Right hindlimb (tissue), 1 donor: ENCODE measurements at regions not wholly inside any gene's neighbourhood (a gene's known extent, or its start where the extent isn't known, plus 50 kb on each side); places are given as distances from the start of the nearest gene placed in this dataset.

Experiments used
- DNase-seq: peaks from one replicate; pipeline ENCODE4 v3.0.0-alpha.2; 2018

GRCh38 chr16:17728196-17728595 is 257.4 kb upstream of the XYLT1 start:
- no peak for DNase-seq

- DNase-seq, result no peak
Measured at GRCh38 chr16:17724242-17724898, 253.6 kb upstream of the XYLT1 start.

GRCh38 chr16:17723531-17724134 is 252.9 kb upstream of the XYLT1 start:
- DNase-seq, result no peak

- no peak for DNase-seq
Measured at GRCh38 chr16:17718495-17718894, 247.7 kb upstream of the XYLT1 start.

- DNase-seq, result no peak
Measured at GRCh38 chr16:17705847-17706246, 235.1 kb upstream of the XYLT1 start.

- no peak for DNase-seq
Measured at GRCh38 chr16:17696616-17697015, 225.9 kb upstream of the XYLT1 start.

GRCh38 chr16:17692484-17692883 is 221.7 kb upstream of the XYLT1 start:
- no peak for DNase-seq

- peak; percentile 19 for DNase-seq
Measured at GRCh38 chr16:17691899-17692176, 221.1 kb upstream of the XYLT1 start.

- peak; percentile 46 for DNase-seq
Measured at GRCh38 chr16:17691106-17691898, 220.5 kb upstream of the XYLT1 start.

- no peak for DNase-seq
Measured at GRCh38 chr16:17685447-17685846, 214.7 kb upstream of the XYLT1 start.

GRCh38 chr16:17683281-17683680 is 212.5 kb upstream of the XYLT1 start:
- no peak for DNase-seq

- DNase-seq, result no peak
Measured at GRCh38 chr16:17676171-17676570, 205.4 kb upstream of the XYLT1 start.

- no peak for DNase-seq
Measured at GRCh38 chr16:17668386-17668785, 197.6 kb upstream of the XYLT1 start.

GRCh38 chr16:17666293-17666692 is 195.5 kb upstream of the XYLT1 start:
- DNase-seq, result no peak

- DNase-seq, result no peak
Measured at GRCh38 chr16:17658881-17659280, 188.1 kb upstream of the XYLT1 start.

- DNase-seq, result no peak
Measured at GRCh38 chr16:17657045-17657444, 186.3 kb upstream of the XYLT1 start.

- DNase-seq, result no peak
Measured at GRCh38 chr16:17654571-17654970, 183.8 kb upstream of the XYLT1 start.

- DNase-seq, result no peak
Measured at GRCh38 chr16:17654142-17654541, 183.4 kb upstream of the XYLT1 start.

- no peak for DNase-seq
Measured at GRCh38 chr16:17647879-17648872, 177.4 kb upstream of the XYLT1 start.

- DNase-seq, result no peak
Measured at GRCh38 chr16:17643935-17644334, 173.2 kb upstream of the XYLT1 start.

- DNase-seq, result no peak
Measured at GRCh38 chr16:17641990-17642389, 171.2 kb upstream of the XYLT1 start.

- no peak for DNase-seq
Measured at GRCh38 chr16:17638134-17638533, 167.4 kb upstream of the XYLT1 start.

- no peak for DNase-seq
Measured at GRCh38 chr16:17635183-17635582, 164.4 kb upstream of the XYLT1 start.
